ACC112 (cell line): ENCODE measurements at regions not wholly inside any gene's neighbourhood (a gene's known extent, or its start where the extent isn't known, plus 50 kb on each side); places are given as distances from the start of the nearest gene placed in this dataset.
"Not testable (repeated sequence)": the region's sequence is repeated elsewhere in the genome, so short reads cannot be mapped to it uniquely, and the experiment has no call there.

ENCODE experiments used
- H2AFZ ChIP-seq: fragments of 200-600 bp; sonication (generic); one replicate; pipeline ENCODE4 v1.6.0; 2017; ENCODE audit warnings: antibody characterized with exemption, low read length; ENCODE audit not compliant: unreplicated experiment
- H3K27ac ChIP-seq: fragments of 200-600 bp; sonication (generic); 2 replicates; pipeline ENCODE4 v1.5.1; 2014; ENCODE audit warnings: low read depth, mild to moderate bottlenecking, antibody characterized with exemption, low read length, moderate library complexity
- H3K27me3 ChIP-seq: fragments of 200-600 bp; sonication (generic); 2 replicates; pipeline ENCODE4 v1.6.1; 2014; ENCODE audit warnings: mild to moderate bottlenecking, antibody characterized with exemption, low read length, moderate library complexity, mixed read lengths; ENCODE audit not compliant: insufficient read depth
- H3K36me3 ChIP-seq: fragments of 200-600 bp; sonication (generic); 2 replicates; pipeline ENCODE4 v1.6.1; 2016; ENCODE audit warnings: mild to moderate bottlenecking, antibody characterized with exemption, low read length, moderate library complexity, mixed read lengths; ENCODE audit not compliant: insufficient read depth
- H3K4me1 ChIP-seq: fragments of 200-600 bp; sonication (generic); one replicate; pipeline ENCODE4 v1.6.1; 2016; ENCODE audit warnings: low read length, mixed read lengths; ENCODE audit not compliant: insufficient read depth, unreplicated experiment, control insufficient read depth
- H3K4me3 ChIP-seq: fragments of 200-600 bp; sonication (generic); 2 replicates; pipeline ENCODE4 v1.5.1; 2014; ENCODE audit warnings: mild to moderate bottlenecking, low read depth, low read length
- H3K79me2 ChIP-seq: fragments of 200-600 bp; sonication (generic); one replicate; pipeline ENCODE4 v1.6.0; 2016; ENCODE audit warnings: low read length; ENCODE audit not compliant: control insufficient read depth, unreplicated experiment, insufficient read depth

GRCh38 chr2:12451726-12452125, 265.0 kb upstream of the TRIB2 start:
- Histone ChIP-seq H3K4me1 (peaks cover 10% of the 10 kb centered on the region), H2AFZ (no peak overlapping the region), H3K36me3 (no peaks in the 10 kb centered on the region), H3K79me2 (no peaks in the 10 kb centered on the region), H3K4me3 (no peak overlapping the region), H3K27ac (no peak overlapping the region), H3K27me3 (no peaks in the 10 kb centered on the region)

GRCh38 chr2:12452185-12452584, 264.6 kb upstream of the TRIB2 start:
- H3K4me3 ChIP-seq, result no peak overlapping the region
- H3K79me2 ChIP-seq, result no peaks in the 10 kb centered on the region
- no peak overlapping the region for H2AFZ ChIP-seq
- peaks cover 15% of the 10 kb centered on the region for H3K4me1 ChIP-seq
- no peaks in the 10 kb centered on the region for H3K27me3 ChIP-seq
- no peaks in the 10 kb centered on the region for H3K36me3 ChIP-seq
- H3K27ac ChIP-seq, result no peak overlapping the region

GRCh38 chr2:12453731-12454130, 263.0 kb upstream of the TRIB2 start:
- Histone ChIP-seq H3K36me3 (no peaks in the 10 kb centered on the region), H3K79me2 (no peaks in the 10 kb centered on the region), H3K4me1 (peaks cover 24% of the 10 kb centered on the region), H3K27ac (no peak overlapping the region), H2AFZ (no peak overlapping the region), H3K27me3 (no peaks in the 10 kb centered on the region), H3K4me3 (no peak overlapping the region)

- H3K79me2 ChIP-seq, result no peaks in the 10 kb centered on the region
- H3K4me1 ChIP-seq, result peaks cover 24% of the 10 kb centered on the region
- no peaks in the 10 kb centered on the region for H3K36me3 ChIP-seq
- no peak overlapping the region for H2AFZ ChIP-seq
- H3K27ac ChIP-seq, result peak overlapping the region; percentile 80
- no peak overlapping the region for H3K4me3 ChIP-seq
- no peaks in the 10 kb centered on the region for H3K27me3 ChIP-seq
Observed at GRCh38 chr2:12455661-12456060, 261.1 kb upstream of the TRIB2 start.

- Histone ChIP-seq H3K36me3 (no peaks in the 10 kb centered on the region), H2AFZ (no peak overlapping the region), H3K79me2 (no peaks in the 10 kb centered on the region), H3K27me3 (no peaks in the 10 kb centered on the region), H3K4me3 (peak overlapping the region; percentile 63), H3K4me1 (peaks cover 24% of the 10 kb centered on the region), H3K27ac (peak overlapping the region; percentile 80)
Observed at GRCh38 chr2:12456293-12457106, 260.2 kb upstream of the TRIB2 start.

- Histone ChIP-seq H3K4me1 (peaks cover 24% of the 10 kb centered on the region), H3K36me3 (no peaks in the 10 kb centered on the region), H3K27me3 (no peaks in the 10 kb centered on the region), H3K79me2 (no peaks in the 10 kb centered on the region), H2AFZ (no peak overlapping the region), H3K27ac (no peak overlapping the region), H3K4me3 (no peak overlapping the region)
Observed at GRCh38 chr2:12457831-12458230, 258.9 kb upstream of the TRIB2 start.

- Histone ChIP-seq H2AFZ (no peak overlapping the region), H3K27me3 (no peaks in the 10 kb centered on the region), H3K4me1 (no peaks in the 10 kb centered on the region), H3K4me3 (no peak overlapping the region), H3K27ac (no peak overlapping the region), H3K36me3 (no peaks in the 10 kb centered on the region), H3K79me2 (no peaks in the 10 kb centered on the region)
Observed at GRCh38 chr2:12463189-12463588, 253.5 kb upstream of the TRIB2 start.

- Histone ChIP-seq H3K79me2 (no peaks in the 10 kb centered on the region), H3K27me3 (no peaks in the 10 kb centered on the region), H3K4me3 (no peak overlapping the region), H3K36me3 (no peaks in the 10 kb centered on the region), H2AFZ (no peak overlapping the region), H3K4me1 (no peaks in the 10 kb centered on the region), H3K27ac (no peak overlapping the region)
Observed at GRCh38 chr2:12465631-12466135, 251.1 kb upstream of the TRIB2 start.

GRCh38 chr2:12467303-12467702, 249.4 kb upstream of the TRIB2 start:
- Histone ChIP-seq H3K27ac (no peak overlapping the region), H3K36me3 (no peaks in the 10 kb centered on the region), H3K4me3 (no peak overlapping the region), H3K79me2 (no peaks in the 10 kb centered on the region), H2AFZ (no peak overlapping the region), H3K4me1 (no peaks in the 10 kb centered on the region), H3K27me3 (no peaks in the 10 kb centered on the region)

GRCh38 chr2:12469141-12469561, 247.6 kb upstream of the TRIB2 start:
- Histone ChIP-seq H3K27me3 (no peaks in the 10 kb centered on the region), H3K4me3 (no peak overlapping the region), H3K36me3 (no peaks in the 10 kb centered on the region), H2AFZ (no peak overlapping the region), H3K79me2 (no peaks in the 10 kb centered on the region), H3K4me1 (no peaks in the 10 kb centered on the region), H3K27ac (no peak overlapping the region)

- not testable (repeated sequence) for H2AFZ ChIP-seq, H3K27ac ChIP-seq, H3K79me2 ChIP-seq, H3K4me1 ChIP-seq, H3K36me3 ChIP-seq, H3K4me3 ChIP-seq, H3K27me3 ChIP-seq
Observed at GRCh38 chr2:12472265-12472664, 244.5 kb upstream of the TRIB2 start.
